Small intestine (tissue), 7 donors: ENCODE measurements at regions not wholly inside any gene's neighbourhood (a gene's known extent, or its start where the extent isn't known, plus 50 kb on each side); places are given as distances from the start of the nearest gene placed in this dataset.

Experiments used
- DNase-seq, 2 donors: peaks; one replicate each; pipeline versions ENCODE4 v3.0.0 to v3.0.0-alpha.2; 2013
- FAIRE-seq: peaks from 2 replicates; lab custom pipeline; 2012; peaks lifted over from hg19 to GRCh38; lab: Jason Lieb, UNC
- H3K27ac ChIP-seq, 3 donors: one replicate each; pipeline ENCODE4 v1.5.1; 2013; ENCODE audit warnings: low read length in 2 of 3, mild to moderate bottlenecking in 2 of 3, control low read depth in 1 of 3, inconsistent platforms in 1 of 3, low read depth in 1 of 3, moderate library complexity in 1 of 3
- H3K27me3 ChIP-seq, 3 donors: one replicate each; pipeline ENCODE4 v1.6.1; 2013; ENCODE audit warnings: low read length in 3 of 3, inconsistent platforms in 1 of 3; ENCODE audit not compliant: control insufficient read depth in 3 of 3, insufficient read depth in 3 of 3
- H3K36me3 ChIP-seq, 3 donors: one replicate each; pipeline ENCODE4 v1.6.1; 2013; ENCODE audit warnings: low read length in 3 of 3, inconsistent platforms in 1 of 3, low read depth in 1 of 3, mild to moderate bottlenecking in 1 of 3, moderate library complexity in 1 of 3; ENCODE audit not compliant: control insufficient read depth in 3 of 3, insufficient read depth in 2 of 3
- H3K4me1 ChIP-seq, 3 donors: one replicate each; pipeline ENCODE4 v1.6.1; 2013; ENCODE audit warnings: low read length in 2 of 3, inconsistent platforms in 1 of 3, low read depth in 1 of 3, mild to moderate bottlenecking in 1 of 3, moderate library complexity in 1 of 3; ENCODE audit not compliant: control insufficient read depth in 3 of 3, insufficient read depth in 2 of 3
- H3K4me3 ChIP-seq, 3 donors: one replicate each; pipeline ENCODE4 v1.5.1; 2013; ENCODE audit warnings: low read length in 3 of 3, control low read depth in 1 of 3, inconsistent platforms in 1 of 3, low read depth in 1 of 3, mild to moderate bottlenecking in 1 of 3, moderate library complexity in 1 of 3
- H3K9me3 ChIP-seq, 2 donors: one replicate each; pipeline ENCODE4 v1.6.1; 2013; ENCODE audit warnings: low read depth in 1 of 2, low read length in 1 of 2; ENCODE audit not compliant: control insufficient read depth in 2 of 2, insufficient read depth in 1 of 2
- WGBS, 3 donors: extraction: QIAGEN DNeasy Blood & Tissue Kit; methylation state at CpG; one replicate each; pipeline ENCODE4 v1.1.7; 2013; 5-methylcytosine and 5-hydroxymethylcytosine counted together
- donor health status: healthy with polysubstance abuse.
- donor health status: control.
- donor health status: control.
- donor health status: Bipolar disorder and iron deficiency.
- donor health status: healthy.

DNA sequence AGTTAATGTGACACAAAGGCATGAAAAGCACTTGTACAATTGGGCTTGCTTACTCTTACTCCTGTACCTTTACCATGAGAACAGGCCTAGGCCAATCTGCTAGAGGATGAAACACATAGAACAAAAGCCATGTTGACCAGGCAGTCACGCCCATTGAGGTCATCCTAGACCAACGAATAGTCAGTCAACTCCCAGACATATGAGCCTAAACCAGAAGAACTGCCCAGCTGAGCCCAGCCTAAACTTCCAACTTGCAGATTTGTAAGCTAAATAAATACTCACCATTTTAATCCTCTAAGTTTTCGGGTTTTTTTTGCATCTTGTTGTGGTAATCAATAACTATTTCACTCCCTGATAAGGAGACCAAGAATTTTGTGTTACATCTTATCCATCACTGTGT is 164.8 kb upstream of the ADRA1B start:
- peaks cover 0 to 3% of the 10 kb centered on the region in 2 donors for H3K9me3 ChIP-seq
- WGBS, 3 donors = 65 to 90% (median 70%) methylated on average over 3 of the region's 3 CpGs
- no peaks in the 10 kb centered on the region for H3K36me3 ChIP-seq
- H3K4me3 ChIP-seq = no peak overlapping the region
- FAIRE-seq (no peak), DNase-seq (no peak)
- H3K27ac ChIP-seq = no peak overlapping the region
- H3K4me1 ChIP-seq = no peaks in the 10 kb centered on the region
- H3K27me3 ChIP-seq = no peaks in the 10 kb centered on the region

DNA sequence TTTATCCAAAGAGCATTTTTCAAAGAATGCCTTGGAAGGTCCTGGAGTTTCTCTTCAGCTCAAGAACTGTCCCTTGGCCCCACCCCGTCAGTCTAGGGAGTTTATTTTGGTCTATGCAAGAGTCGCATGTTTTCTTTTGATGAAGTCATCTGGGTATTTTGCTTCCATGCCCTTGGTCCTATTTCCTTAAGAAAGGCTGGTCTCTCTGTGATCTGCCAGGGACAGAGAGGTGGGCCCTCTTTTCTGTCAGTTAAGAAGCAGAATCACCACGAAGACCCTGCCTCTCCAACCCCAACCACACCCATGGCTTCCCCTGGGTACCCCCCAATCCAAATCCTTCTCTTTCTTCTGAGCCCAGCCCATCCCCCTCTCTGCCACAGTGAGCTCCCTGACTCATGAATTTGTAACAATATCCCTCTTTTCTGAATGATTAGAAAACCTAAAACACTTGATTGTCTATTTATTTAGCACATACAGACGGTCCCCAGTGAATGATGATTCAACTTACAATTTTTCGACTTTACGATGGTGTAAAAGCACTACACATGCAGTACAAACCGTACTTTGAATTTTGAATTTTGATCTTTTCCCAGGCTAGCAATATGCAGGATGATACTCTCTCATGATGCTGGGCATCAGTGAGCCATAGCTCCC is 163.5 kb upstream of the ADRA1B start:
- Histone ChIP-seq H3K27ac (no peak overlapping the region), H3K27me3 (no peaks in the 10 kb centered on the region), H3K36me3 (no peaks in the 10 kb centered on the region), H3K4me3 (no peak overlapping the region), H3K9me3 (peaks cover 0 to 3% of the 10 kb centered on the region in 2 donors), H3K4me1 (no peaks in the 10 kb centered on the region)
- DNase-seq (no peak), FAIRE-seq (no peak)
- 68 to 74% (median 73%) methylated on average over 7 of the region's 7 CpGs for WGBS, 3 donors

DNA sequence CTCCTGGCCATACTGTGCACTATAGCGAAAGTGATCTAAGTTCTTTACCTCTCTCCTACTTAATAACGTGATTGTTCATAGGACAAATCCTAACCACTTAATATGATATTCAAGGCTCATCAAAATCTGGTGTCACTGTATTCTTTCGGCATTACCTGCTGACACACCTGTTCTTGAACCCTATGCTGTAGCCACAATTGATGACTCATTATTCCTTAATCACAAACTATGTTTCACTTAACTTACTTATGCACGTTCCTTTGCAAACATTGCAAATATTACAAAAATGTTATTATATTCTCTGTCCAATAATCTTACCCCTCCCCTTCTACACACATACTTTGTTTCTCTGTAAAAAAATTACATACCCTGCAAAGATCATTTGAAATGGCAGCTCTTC is 158.1 kb upstream of the ADRA1B start:
- Histone ChIP-seq H3K27ac (no peak overlapping the region), H3K36me3 (no peaks in the 10 kb centered on the region), H3K4me1 (no peaks in the 10 kb centered on the region), H3K9me3 (no peaks in the 10 kb centered on the region), H3K27me3 (peaks cover 0 to 8% (median 0%) of the 10 kb centered on the region in 3 donors), H3K4me3 (no peak overlapping the region)
- FAIRE-seq = no peak
- WGBS, 3 donors = 69 to 81% (median 72%) methylated on average over 4 of the region's 4 CpGs
- no peak for DNase-seq

DNA sequence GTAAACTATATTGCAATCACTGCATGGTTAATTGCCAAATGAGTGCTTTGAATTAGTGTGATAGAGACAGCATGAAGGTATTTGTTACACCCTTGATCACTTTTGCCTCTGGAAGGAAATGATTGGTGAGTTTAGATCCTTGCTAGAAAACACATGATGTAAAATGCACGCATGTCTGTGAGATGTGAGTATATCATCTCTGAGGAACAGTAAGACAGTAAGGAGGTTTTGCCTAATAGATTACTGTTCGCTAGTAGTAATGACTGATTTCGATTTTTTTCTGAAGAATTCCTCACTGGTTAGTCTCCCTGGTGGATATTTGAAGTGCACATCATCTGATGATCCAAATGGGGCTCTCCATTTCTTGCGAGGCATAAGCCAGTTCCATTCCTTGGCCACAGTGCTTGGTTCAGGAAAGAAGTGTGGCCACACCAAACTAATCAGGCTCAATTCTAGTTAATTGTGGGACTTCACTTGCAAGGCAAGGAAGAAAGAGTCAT is 156.4 kb upstream of the ADRA1B start:
- H3K4me1 ChIP-seq = no peaks in the 10 kb centered on the region
- FAIRE-seq (no peak), DNase-seq (no peak)
- H3K36me3 ChIP-seq = no peaks in the 10 kb centered on the region
- H3K27me3 ChIP-seq = peaks cover 0 to 8% (median 0%) of the 10 kb centered on the region in 3 donors
- no peak overlapping the region for H3K4me3 ChIP-seq
- no peaks in the 10 kb centered on the region for H3K9me3 ChIP-seq
- WGBS, 3 donors = 68 to 86% (median 69%) methylated on average over 4 of the region's 4 CpGs
- H3K27ac ChIP-seq = no peak overlapping the region

DNA sequence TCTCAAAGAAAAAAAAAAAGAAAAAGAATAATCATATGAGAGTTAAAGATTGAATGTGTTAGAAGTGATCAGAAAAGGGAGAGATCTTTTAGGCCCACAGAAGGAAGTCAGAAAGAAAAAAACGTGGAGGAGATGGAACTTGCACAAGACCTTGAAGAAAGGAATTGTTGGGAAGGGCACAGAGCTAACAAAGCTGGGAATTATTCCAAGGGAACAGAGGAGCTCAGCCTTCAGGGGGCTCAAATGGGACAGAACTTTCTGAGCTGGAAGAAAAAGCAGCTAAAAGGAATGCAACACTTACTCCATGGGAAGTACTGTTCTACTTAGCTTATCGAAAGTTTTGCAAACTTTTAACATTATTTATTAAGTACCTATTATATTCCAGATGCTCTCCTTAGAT is 153.4 kb upstream of the ADRA1B start:
- FAIRE-seq = no peak
- H3K36me3 ChIP-seq = no peaks in the 10 kb centered on the region
- no peaks in the 10 kb centered on the region for H3K4me1 ChIP-seq
- H3K4me3 ChIP-seq = no peak overlapping the region
- H3K9me3 ChIP-seq = no peaks in the 10 kb centered on the region
- H3K27ac ChIP-seq = no peak overlapping the region
- H3K27me3 ChIP-seq = peaks cover 0 to 8% (median 0%) of the 10 kb centered on the region in 3 donors
- no peak for DNase-seq
- WGBS, 3 donors = 56 to 69% (median 60%) methylated on average over 2 of the region's 2 CpGs

DNA sequence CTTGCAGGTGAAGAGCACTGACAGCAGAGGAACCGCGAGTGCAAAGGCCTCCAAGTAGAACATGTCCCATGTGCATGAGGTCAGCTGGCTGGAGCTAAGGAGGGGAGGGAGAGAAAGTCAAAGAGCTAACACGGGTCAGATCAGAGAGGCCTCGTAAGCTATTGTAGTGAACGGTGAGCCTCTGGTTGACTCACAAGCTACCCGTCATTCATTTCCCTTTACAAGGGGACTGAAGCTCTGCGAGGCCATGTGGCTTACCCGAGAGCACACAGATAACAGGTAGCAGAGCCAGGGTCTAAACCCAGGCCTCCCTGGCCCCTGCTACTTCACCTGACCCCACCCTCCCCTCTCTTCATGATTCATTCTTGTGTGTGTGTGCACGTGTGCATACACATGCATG is 152.7 kb upstream of the ADRA1B start:
- Histone ChIP-seq H3K36me3 (no peaks in the 10 kb centered on the region), H3K9me3 (no peaks in the 10 kb centered on the region), H3K27ac (no peak overlapping the region), H3K4me1 (no peaks in the 10 kb centered on the region), H3K4me3 (no peak overlapping the region), H3K27me3 (peaks cover 0 to 8% (median 0%) of the 10 kb centered on the region in 3 donors)
- 55 to 74% (median 65%) methylated on average over 9 of the region's 9 CpGs for WGBS, 3 donors
- FAIRE-seq = no peak
- no peak for DNase-seq

DNA sequence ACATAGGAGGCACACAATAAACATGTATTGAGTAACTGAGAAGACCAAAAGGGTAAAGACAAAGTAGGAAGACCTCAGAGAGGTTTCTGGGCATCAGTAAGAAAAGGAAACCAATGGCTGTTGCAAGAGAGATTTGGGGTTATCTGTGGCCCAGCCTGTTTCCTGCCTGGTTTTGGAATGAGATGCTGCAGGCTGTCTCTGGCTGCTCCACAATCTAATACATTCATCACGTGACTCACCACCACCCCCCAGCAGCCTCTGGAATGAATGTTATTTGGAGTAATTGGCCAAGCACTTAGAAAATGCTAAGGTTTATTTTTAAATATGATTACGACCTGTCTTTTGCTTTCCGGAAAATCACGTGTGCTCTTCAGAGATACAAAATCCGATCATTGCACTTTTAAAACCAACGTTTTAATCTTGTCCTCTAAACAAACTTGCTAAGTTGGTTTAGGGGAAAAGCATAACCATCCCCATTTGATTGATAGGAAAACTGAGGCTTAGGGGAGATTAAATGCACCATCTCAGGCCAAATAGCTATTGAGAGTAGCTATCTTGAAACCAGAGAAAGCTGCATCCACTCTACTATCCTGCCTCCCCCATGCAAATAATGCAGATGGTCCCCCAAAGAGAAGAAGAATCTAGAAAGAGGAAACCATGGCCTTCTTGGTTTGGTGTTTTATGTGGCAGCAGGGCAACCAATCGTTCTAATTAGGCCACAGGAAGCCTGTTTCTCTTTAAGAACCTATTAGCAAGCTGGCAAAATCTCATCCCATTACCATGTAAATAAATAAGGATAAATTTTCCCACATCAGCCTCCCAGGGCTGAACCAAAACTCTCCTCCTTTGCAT is 151.8 kb upstream of the ADRA1B start:
- Histone ChIP-seq H3K9me3 (no peaks in the 10 kb centered on the region), H3K4me3 (no peak overlapping the region), H3K27me3 (peaks cover 0 to 7% (median 0%) of the 10 kb centered on the region in 3 donors), H3K4me1 (no peaks in the 10 kb centered on the region), H3K36me3 (no peaks in the 10 kb centered on the region), H3K27ac (no peak overlapping the region)
- DNase-seq (no peak), FAIRE-seq (no peak)
- WGBS, 3 donors = 39 to 58% (median 47%) methylated on average over 7 of the region's 7 CpGs

DNA sequence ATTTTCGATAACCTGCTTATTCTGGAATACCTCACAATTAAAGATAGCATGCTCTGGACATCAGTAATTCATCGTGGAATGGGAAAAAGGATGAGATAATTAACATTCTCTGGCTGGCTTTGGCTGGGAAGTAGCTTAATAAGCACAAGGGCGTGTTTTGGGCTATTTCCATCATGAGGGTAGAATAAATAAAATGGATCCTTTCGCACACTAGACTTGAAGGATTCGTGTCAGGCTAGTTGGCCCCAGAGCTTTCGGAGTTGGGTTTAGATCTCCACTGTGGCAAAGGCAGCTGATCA is 151.2 kb upstream of the ADRA1B start:
- H3K4me1 ChIP-seq = no peaks in the 10 kb centered on the region
- no peak for DNase-seq
- peaks cover 0 to 7% (median 0%) of the 10 kb centered on the region in 3 donors for H3K27me3 ChIP-seq
- no peak for FAIRE-seq
- H3K4me3 ChIP-seq = no peak overlapping the region
- H3K36me3 ChIP-seq = no peaks in the 10 kb centered on the region
- no peak overlapping the region for H3K27ac ChIP-seq
- WGBS, 3 donors = 54 to 65% (median 62%) methylated on average over 6 of the region's 6 CpGs
- H3K9me3 ChIP-seq = no peaks in the 10 kb centered on the region
